ENCODE measurements at regions not wholly inside any gene's neighbourhood (a gene's known extent, or its start where the extent isn't known, plus 50 kb on each side); places are given as distances from the start of the nearest gene placed in this dataset.

GRCh38 chr1:60225486-60225885 lies 151.9 kb upstream of the C1orf87 start:
- no peak for DNase-seq (ENCODE audit: low read depth, low spot score)

GRCh38 chr1:60224523-60224922 lies 151.0 kb upstream of the C1orf87 start:
- no peak for DNase-seq (ENCODE audit: low read depth, low spot score)

- DNase-seq (ENCODE audit: low read depth, low spot score) = no peak
These were observed 149.6 kb upstream of the C1orf87 start for GRCh38 chr1:60223158-60223557.

GRCh38 chr1:60222360-60223115 lies 149.0 kb upstream of the C1orf87 start:
- no peak for DNase-seq (ENCODE audit: low read depth, low spot score)

GRCh38 chr1:60213253-60213652 lies 139.7 kb upstream of the C1orf87 start:
- no peak for DNase-seq (ENCODE audit: low read depth, low spot score)

- no peak for DNase-seq (ENCODE audit: low read depth, low spot score)
These were observed 122.5 kb upstream of the C1orf87 start for GRCh38 chr1:60196026-60196425.

GRCh38 chr1:60185684-60186083 lies 112.1 kb upstream of the C1orf87 start:
- DNase-seq (ENCODE audit: low read depth, low spot score) = no peak

- no peak for DNase-seq (ENCODE audit: low read depth, low spot score)
These were observed 111.0 kb upstream of the C1orf87 start for GRCh38 chr1:60184521-60184920.

- DNase-seq (ENCODE audit: low read depth, low spot score) = no peak
These were observed 100.3 kb upstream of the C1orf87 start for GRCh38 chr1:60173729-60174505.

- no peak for DNase-seq (ENCODE audit: low read depth, low spot score)
These were observed 99.4 kb upstream of the C1orf87 start for GRCh38 chr1:60173006-60173405.

GRCh38 chr1:60171801-60172200 lies 98.2 kb upstream of the C1orf87 start:
- no peak for DNase-seq (ENCODE audit: low read depth, low spot score)

GRCh38 chr1:60170709-60171108 lies 97.1 kb upstream of the C1orf87 start:
- no peak for DNase-seq (ENCODE audit: low read depth, low spot score)

GRCh38 chr1:60169206-60169605 lies 95.6 kb upstream of the C1orf87 start:
- DNase-seq (ENCODE audit: low read depth, low spot score) = no peak

GRCh38 chr1:60162936-60163335 lies 89.4 kb upstream of the C1orf87 start:
- DNase-seq (ENCODE audit: low read depth, low spot score) = no peak

- DNase-seq (ENCODE audit: low read depth, low spot score) = no peak
These were observed 86.6 kb upstream of the C1orf87 start for GRCh38 chr1:60160141-60160540.

GRCh38 chr1:60156371-60156770 lies 82.8 kb upstream of the C1orf87 start:
- no peak for DNase-seq (ENCODE audit: low read depth, low spot score)

GRCh38 chr1:60153961-60154360 lies 80.4 kb upstream of the C1orf87 start:
- no peak for DNase-seq (ENCODE audit: low read depth, low spot score)

GRCh38 chr1:60152891-60153290 lies 79.3 kb upstream of the C1orf87 start:
- no peak for DNase-seq (ENCODE audit: low read depth, low spot score)

GRCh38 chr1:60151311-60151710 lies 77.7 kb upstream of the C1orf87 start:
- DNase-seq (ENCODE audit: low read depth, low spot score) = no peak

- DNase-seq (ENCODE audit: low read depth, low spot score) = no peak
These were observed 75.7 kb upstream of the C1orf87 start for GRCh38 chr1:60149251-60149650.

- DNase-seq (ENCODE audit: low read depth, low spot score) = no peak
These were observed 73.3 kb upstream of the C1orf87 start for GRCh38 chr1:60146884-60147283.

GRCh38 chr1:60145771-60146170 lies 72.2 kb upstream of the C1orf87 start:
- DNase-seq (ENCODE audit: low read depth, low spot score) = no peak

- DNase-seq (ENCODE audit: low read depth, low spot score) = no peak
These were observed 68.2 kb upstream of the C1orf87 start for GRCh38 chr1:60141743-60142142.

Data from brain pericyte (primary cell).